HK-2 (cell line): ENCODE measurements at regions not wholly inside any gene's neighbourhood (a gene's known extent, or its start where the extent isn't known, plus 50 kb on each side); places are given as distances from the start of the nearest gene placed in this dataset.

ENCODE experiments used
- DNase-seq: peaks from one replicate; pipeline ENCODE4 v3.0.0-alpha.2; 2018; ENCODE audit not compliant: unreplicated experiment

DNA sequence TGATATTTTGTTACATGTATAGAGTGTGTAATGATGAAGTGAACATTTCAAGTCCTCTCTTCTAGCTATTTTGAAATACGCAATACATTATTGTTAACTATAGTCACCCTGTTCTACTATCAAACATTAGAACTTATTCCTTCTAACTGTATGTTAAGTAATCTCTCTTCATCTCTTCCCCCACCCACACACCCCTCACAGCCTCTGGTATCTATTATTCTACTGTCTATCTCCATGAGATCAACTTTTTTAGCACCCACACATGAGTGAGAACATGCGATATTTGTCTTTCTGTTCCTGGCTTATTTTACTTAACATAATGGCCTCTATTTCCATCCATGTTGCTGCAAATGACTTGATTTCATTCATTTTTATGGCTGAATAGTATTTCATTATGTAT, 57.7 kb upstream of the EGR2 start:
- no peak for DNase-seq

GRCh38 chr10:62870866-62871265, 54.7 kb upstream of the EGR2 start:
- no peak for DNase-seq

- no peak for DNase-seq
Observed at GRCh38 chr10:62869958-62870357, 53.8 kb upstream of the EGR2 start.

DNA sequence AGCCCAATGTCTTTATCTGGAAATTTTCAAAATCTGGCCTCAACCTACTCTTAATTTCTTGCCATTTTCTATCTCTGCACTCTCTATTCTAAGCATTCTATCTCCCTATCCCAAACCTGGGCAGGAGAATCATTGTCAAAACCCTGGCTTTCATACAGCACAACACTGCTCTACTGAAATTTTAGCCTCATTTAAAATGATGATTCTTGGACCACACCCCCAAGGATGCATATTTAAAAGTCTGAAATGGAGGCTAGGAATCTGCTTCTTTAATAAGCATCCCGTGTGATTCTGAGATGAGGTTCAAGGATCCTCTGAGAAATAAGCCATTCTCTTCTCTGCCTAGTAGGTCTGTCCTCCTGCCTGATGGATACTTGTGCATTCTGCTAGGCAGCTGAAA, 50.8 kb upstream of the EGR2 start:
- no peak for DNase-seq

GRCh38 chr10:62866451-62866850, 50.3 kb upstream of the EGR2 start:
- no peak for DNase-seq
